IMR-90 (cell line): ENCODE measurements at regions not wholly inside any gene's neighbourhood (a gene's known extent, or its start where the extent isn't known, plus 50 kb on each side); places are given as distances from the start of the nearest gene placed in this dataset.

Source experiments
- ATAC-seq: fragments of 200-7000 bp; cut with Tn5 transposase; 2 replicates; pipeline ENCODE4 v1.9.1; 2020; ENCODE audit warnings: low read depth, mild to moderate bottlenecking, moderate library complexity
- BruUV-seq: library from RNA; stranded (reverse); fragments of 400-500 nt; replicated peaks from 2 replicates; lab custom pipeline; 2021; lab: Mats Ljungman, UMichigan
- CTCF ChIA-PET: fragments of 300-600 bp; formaldehyde crosslinking; extraction: SDS; loops from one replicate; lab custom pipeline; 2021; ENCODE audit warnings: antibody characterized with exemption; lab: Yijun Ruan, JAX
- POLR2A ChIA-PET: fragments of 300-600 bp; sonication (Branson Sonifier 250); formaldehyde crosslinking; loops from one replicate; lab custom pipeline; 2022; ENCODE audit warnings: antibody characterized with exemption; ENCODE audit not compliant: unreplicated experiment; lab: Charles Lee
- DNase-seq: peaks from one replicate; pipeline ENCODE4 v3.0.0; 2013
- H2AFZ ChIP-seq: replicated peaks from 2 replicates; pipeline ENCODE3; 2013; ENCODE audit warnings: low read length, mild to moderate bottlenecking; ENCODE audit not compliant: poor library complexity
- H2AK5ac ChIP-seq: 2 replicates; pipeline ENCODE4 v1.6.1; 2013; ENCODE audit warnings: low read depth, low read length, inconsistent platforms
- H2AK9ac ChIP-seq: replicated peaks from 2 replicates; pipeline ENCODE3; 2013; ENCODE audit warnings: mild to moderate bottlenecking, low read depth, low read length, moderate library complexity; ENCODE audit not compliant: poor library complexity
- H2BK120ac ChIP-seq: 2 replicates; pipeline ENCODE4 v1.6.1; 2013; ENCODE audit warnings: low read depth, low read length, inconsistent platforms
- H2BK15ac ChIP-seq: 3 replicates; pipeline ENCODE4 v1.6.1; 2013; ENCODE audit warnings: low read depth, low read length, inconsistent platforms
- H2BK20ac ChIP-seq: 2 replicates; pipeline ENCODE4 v1.6.1; 2013; ENCODE audit warnings: low read depth, mild to moderate bottlenecking, inconsistent platforms, low read length, moderate library complexity
- H2BK5ac ChIP-seq: 2 replicates; pipeline ENCODE4 v1.6.1; 2013; ENCODE audit warnings: mild to moderate bottlenecking, low read depth, low read length, inconsistent platforms; ENCODE audit not compliant: poor library complexity, severe bottlenecking
- H3K14ac ChIP-seq: replicated peaks from 2 replicates; pipeline ENCODE4 v1.6.1; 2013; ENCODE audit warnings: low read depth, low read length, inconsistent platforms
- H3K18ac ChIP-seq: 2 replicates; pipeline ENCODE4 v1.6.1; 2013; ENCODE audit warnings: low read depth, low read length, control low read depth
- H3K23ac ChIP-seq: 2 replicates; pipeline ENCODE4 v1.6.1; 2013; ENCODE audit warnings: low read depth, low read length, inconsistent platforms
- H3K27ac ChIP-seq: 2 replicates; pipeline ENCODE4 v1.5.1; 2013; ENCODE audit warnings: mild to moderate bottlenecking, control low read depth, low read length; ENCODE audit not compliant: insufficient read depth
- H3K27me3 ChIP-seq: 2 replicates; pipeline ENCODE4 v1.6.1; 2013; ENCODE audit warnings: low read length; ENCODE audit not compliant: control insufficient read depth, insufficient read depth
- H3K36me3 ChIP-seq: 2 replicates; pipeline ENCODE4 v1.6.1; 2013; ENCODE audit warnings: low read length, mixed read lengths; ENCODE audit not compliant: control insufficient read depth, insufficient read depth
- H3K4ac ChIP-seq: 2 replicates; pipeline ENCODE4 v1.6.1; 2013; ENCODE audit warnings: low read depth, low read length, inconsistent platforms
- H3K4me1 ChIP-seq: 2 replicates; pipeline ENCODE4 v1.6.1; 2013; ENCODE audit warnings: low read length, mixed read lengths; ENCODE audit not compliant: control insufficient read depth, insufficient read depth
- H3K4me2 ChIP-seq: 2 replicates; pipeline ENCODE4 v1.6.1; 2013; ENCODE audit warnings: low read depth, mild to moderate bottlenecking, control low read depth, low read length, moderate library complexity
- H3K4me3 ChIP-seq: 2 replicates; pipeline ENCODE4 v1.5.1; 2013; ENCODE audit warnings: low read depth, mild to moderate bottlenecking, control low read depth, low read length, moderate library complexity; ENCODE audit not compliant: insufficient read depth
- H3K56ac ChIP-seq: 2 replicates; pipeline ENCODE4 v1.6.1; 2013; ENCODE audit warnings: low read length, inconsistent platforms; ENCODE audit not compliant: insufficient read depth; ENCODE audit errors: extremely low read depth
- H3K79me1 ChIP-seq, 2 experiments: 2 replicates each; pipeline ENCODE4 v1.6.1; 2013; ENCODE audit warnings: low read length in 2 of 2, inconsistent platforms in 1 of 2, low read depth in 1 of 2
- H3K9ac ChIP-seq: 2 replicates; pipeline ENCODE4 v1.6.1; 2013; ENCODE audit warnings: low read depth, low read length, control low read depth
- H3K9me1 ChIP-seq: 2 replicates; pipeline ENCODE4 v1.6.1; 2013; ENCODE audit warnings: low read length, inconsistent platforms; ENCODE audit not compliant: insufficient read depth
- H3K9me3 ChIP-seq: 2 replicates; pipeline ENCODE4 v1.6.1; 2013; ENCODE audit warnings: low read length; ENCODE audit not compliant: control insufficient read depth, insufficient read depth
- H4K20me1 ChIP-seq: 2 replicates; pipeline ENCODE4 v1.6.1; 2013; ENCODE audit warnings: low read length, inconsistent platforms; ENCODE audit not compliant: insufficient read depth
- H4K5ac ChIP-seq: 2 replicates; pipeline ENCODE4 v1.6.1; 2013; ENCODE audit warnings: mild to moderate bottlenecking, low read depth, low read length, control low read depth
- H4K8ac ChIP-seq, 2 experiments: 2 replicates each; pipeline ENCODE4 v1.6.1; 2013; ENCODE audit warnings: low read depth in 2 of 2, low read length in 2 of 2, control low read depth in 1 of 2, inconsistent platforms in 1 of 2
- H4K91ac ChIP-seq: 2 replicates; pipeline ENCODE4 v1.6.1; 2013; ENCODE audit warnings: low read depth, low read length, inconsistent platforms; ENCODE audit not compliant: insufficient read depth
- BHLHE40 ChIP-seq: fragments of 150-350 bp; IDR thresholded peaks from 2 replicates; pipeline ENCODE4 v1.6.1; 2016; ENCODE audit warnings: mild to moderate bottlenecking, low read depth, low read length
- CEBPB ChIP-seq: IDR thresholded peaks from 2 replicates; pipeline ENCODE4 v1.6.1; 2012; ENCODE audit warnings: low read depth, low read length, improper control_type of control experiment
- CHD1 ChIP-seq: IDR thresholded peaks from 2 replicates; pipeline ENCODE4 v1.6.1; 2012; ENCODE audit warnings: low read depth, low read length, improper control_type of control experiment
- CTCF ChIP-seq: conservative IDR thresholded peaks from 2 replicates; pipeline ENCODE4 v1.5.1; 2012; ENCODE audit warnings: mild to moderate bottlenecking, low read depth, low read length, improper control_type of control experiment
- ELK1 ChIP-seq: fragments of 150-350 bp; IDR thresholded peaks from 2 replicates; pipeline ENCODE4 v1.6.1; 2016; ENCODE audit warnings: low read depth, mild to moderate bottlenecking, low read length, moderate library complexity, borderline replicate concordance
- FOS ChIP-seq: fragments of 150-350 bp; IDR thresholded peaks from 2 replicates; pipeline ENCODE4 v1.6.1; 2016; ENCODE audit warnings: low read depth, low read length
- MAFK ChIP-seq: IDR thresholded peaks from 2 replicates; pipeline ENCODE4 v1.6.1; 2012; ENCODE audit warnings: low read depth, low read length, improper control_type of control experiment
- MAZ ChIP-seq: IDR thresholded peaks from 2 replicates; pipeline ENCODE4 v1.6.1; 2012; ENCODE audit warnings: low read depth, mild to moderate bottlenecking, low read length, improper control_type of control experiment, moderate library complexity, borderline replicate concordance
- MXI1 ChIP-seq: IDR thresholded peaks from 2 replicates; pipeline ENCODE4 v1.6.1; 2012; ENCODE audit warnings: low read depth, mild to moderate bottlenecking, low read length, moderate library complexity, borderline replicate concordance
- NFE2L2 ChIP-seq: fragments of 150-350 bp; IDR thresholded peaks from 2 replicates; pipeline ENCODE4 v1.6.1; 2016; ENCODE audit warnings: low read depth, mild to moderate bottlenecking, low read length
- POLR2A ChIP-seq: IDR thresholded peaks from 2 replicates; pipeline ENCODE4 v1.6.1; 2012; ENCODE audit warnings: mild to moderate bottlenecking, low read depth, low read length
- RAD21 ChIP-seq: IDR thresholded peaks from 2 replicates; pipeline ENCODE4 v1.6.1; 2012; ENCODE audit warnings: low read length, improper control_type of control experiment
- RCOR1 ChIP-seq: IDR thresholded peaks from 2 replicates; pipeline ENCODE4 v1.6.1; 2012; ENCODE audit warnings: mild to moderate bottlenecking, low read length, improper control_type of control experiment; ENCODE audit not compliant: insufficient replicate concordance
- RFX5 ChIP-seq: IDR thresholded peaks from 2 replicates; pipeline ENCODE4 v1.8.0; 2012; ENCODE audit warnings: low read depth, mild to moderate bottlenecking, low read length, moderate library complexity
- SMC3 ChIP-seq: fragments of 150-350 bp; IDR thresholded peaks from 2 replicates; pipeline ENCODE4 v1.6.1; 2016; ENCODE audit warnings: low read depth, mild to moderate bottlenecking, antibody characterized with exemption, low read length, moderate library complexity
- USF2 ChIP-seq: fragments of 150-350 bp; IDR thresholded peaks from 2 replicates; pipeline ENCODE4 v1.6.1; 2017; ENCODE audit warnings: mild to moderate bottlenecking, antibody characterized with exemption, low read length, low read depth
- WGBS, 2 experiments: methylation state at CpG; one replicate each; pipeline versions ENCODE4 v1.1.5 to v1.1.7; 2013; ENCODE audit warnings: missing lambda C conversion rate in 2 of 2; ENCODE audit not compliant: insufficient read length in 1 of 2; ENCODE audit errors: extremely low coverage in 2 of 2; 5-methylcytosine and 5-hydroxymethylcytosine counted together
- dilution Hi-C: fragments of 300-500 bp; cut with HindIII; formaldehyde crosslinking; loops from one replicate; pipeline ENCODE4 v1.14.3; 2018; ENCODE audit warnings: low sequenced_read_pairs; ENCODE audit not compliant: unreplicated experiment
- in situ Hi-C: fragments of 300-500 bp; cut with MboI; formaldehyde crosslinking; loops from 3 replicates; pipeline ENCODE4 v1.14.3; 2019; ENCODE audit warnings: low sequenced_read_pairs, inconsistent platforms, mixed read lengths
- intact Hi-C: fragments of 100-400 bp; cut with micrococcal nuclease; formaldehyde crosslinking; loops from 2 replicates; pipeline ENCODE4 v1.10.0; 2022

- in situ Hi-C loops (no loop called here), intact Hi-C loops (no loop called here), dilution Hi-C loops (no loop called here)
- Histone ChIP-seq H2BK5ac (no peak overlapping the region), H4K91ac (no peak overlapping the region), H3K18ac (no peak overlapping the region), H3K27me3 (no peaks in the 10 kb centered on the region), H2BK20ac (no peak overlapping the region), H2AFZ (no peak overlapping the region), H2AK9ac (no peak overlapping the region), H3K36me3 (no peaks in the 10 kb centered on the region), H3K14ac (no peak overlapping the region), H4K20me1 (no peaks in the 10 kb centered on the region), H2AK5ac (no peak overlapping the region), H2BK120ac (no peak overlapping the region), H3K4ac (no peak overlapping the region), H3K27ac (no peak overlapping the region), H4K8ac (no peak overlapping the region), H2BK15ac (no peak overlapping the region), H3K56ac (no peak overlapping the region), H3K4me1 (no peaks in the 10 kb centered on the region), H3K9me1 (no peaks in the 10 kb centered on the region), H3K4me2 (no peak overlapping the region), H3K9me3 (no peaks in the 10 kb centered on the region), H3K4me3 (no peak overlapping the region), H3K79me1 (no peaks in the 10 kb centered on the region), H3K9ac (no peak overlapping the region), H4K5ac (no peak overlapping the region), H3K23ac (no peak overlapping the region)
- DNase-seq (no peak), ATAC-seq (no peak)
- CTCF ChIA-PET: no interaction called here
- BruUV-seq: no TSS peak
- no CpG with 5 or more reads among the region's 5 CpGs for WGBS, 2 experiments
- TF ChIP-seq CTCF (no peak), RAD21 (no peak), ELK1 (no peak), MAZ (no peak), MXI1 (no peak), NFE2L2 (no peak), POLR2A (no peak), USF2 (no peak), FOS (no peak), CEBPB (no peak), SMC3 (no peak), RCOR1 (no peak), BHLHE40 (no peak), CHD1 (no peak), MAFK (no peak), RFX5 (no peak)
- POLR2A ChIA-PET: no interaction called here
Observed at GRCh38 chrX:23066588-23067281, 67.0 kb downstream of the DDX53 start.
